B cell (primary cell): ENCODE measurements at regions not wholly inside any gene's neighbourhood (a gene's known extent, or its start where the extent isn't known, plus 50 kb on each side); places are given as distances from the start of the nearest gene placed in this dataset.

Experiments
- ATAC-seq: fragments of 200-7000 bp; cut with Tn5 transposase; one replicate; pipeline ENCODE4 v1.10.0; 2021; ENCODE audit warnings: low read depth, mild to moderate bottlenecking, moderate number of reproducible peaks, moderate library complexity
- CTCF ChIA-PET: fragments of 350-600 bp; sonication (Branson Sonifier 250); formaldehyde crosslinking; loops from one replicate; lab custom pipeline; 2021; ENCODE audit warnings: antibody characterized with exemption, inconsistent platforms; lab: Charles Lee
- POLR2A ChIA-PET: fragments of 350-600 bp; sonication (Branson Sonifier 250); formaldehyde crosslinking; loops from one replicate; lab custom pipeline; 2021; ENCODE audit warnings: antibody characterized with exemption; lab: Charles Lee
- DNase-seq: peaks from one replicate; pipeline ENCODE4 v3.0.0; 2013
- H2AFZ ChIP-seq: 2 replicates; pipeline ENCODE4 v1.6.1; 2012; ENCODE audit warnings: mild to moderate bottlenecking, low read depth, low read length; ENCODE audit not compliant: insufficient read depth, poor library complexity, severe bottlenecking
- H3K27ac ChIP-seq, 2 donors: 1 replicate in 1 of 2; 2 replicates in 1 of 2; pipeline ENCODE4 v1.5.1; 2012 to 2013; ENCODE audit warnings: low read length in 2 of 2, mild to moderate bottlenecking in 2 of 2, moderate library complexity in 1 of 2
- H3K27me3 ChIP-seq, 4 experiments: fragments of 200-600 bp in 1 of 4; sonication (generic) in 1 of 4; replicated peaks in 1 of 4; 1 replicate in 2 of 4; 2 replicates in 2 of 4; pipeline versions ENCODE4 v1.6.1 to v1.7.0; 2013 to 2016; ENCODE audit warnings: low read length in 3 of 4, mild to moderate bottlenecking in 2 of 4, mixed read lengths in 1 of 4, moderate library complexity in 1 of 4; ENCODE audit not compliant: insufficient read depth in 4 of 4, control insufficient read depth in 3 of 4; ENCODE audit errors: control extremely low read depth in 1 of 4
- H3K36me3 ChIP-seq, 2 experiments: replicated peaks in 1 of 2; 1 replicate in 1 of 2; 2 replicates in 1 of 2; pipeline versions ENCODE4 v1.6.1 to v1.7.1; 2013; ENCODE audit warnings: low read length in 1 of 2; ENCODE audit not compliant: insufficient read depth in 2 of 2, control insufficient read depth in 1 of 2; ENCODE audit errors: control extremely low read depth in 1 of 2, extremely low read depth in 1 of 2
- H3K4me1 ChIP-seq, 2 donors: fragments of 200-600 bp in 1 of 2; sonication (generic) in 1 of 2; 1 replicate in 1 of 2; 2 replicates in 1 of 2; pipeline versions ENCODE4 v1.5.1 to v1.6.1; 2013 to 2017; ENCODE audit warnings: low read length in 2 of 2; ENCODE audit not compliant: control insufficient read depth in 2 of 2, insufficient read depth in 2 of 2
- H3K4me2 ChIP-seq: replicated peaks from 2 replicates; pipeline ENCODE3; 2012; ENCODE audit warnings: mild to moderate bottlenecking, low read depth, low read length; ENCODE audit not compliant: poor library complexity, severe bottlenecking
- H3K4me3 ChIP-seq, 5 experiments: fragments of 200-600 bp in 1 of 5; sonication (generic) in 1 of 5; 1 replicate in 3 of 5; 2 replicates in 2 of 5; pipeline versions ENCODE4 v1.5.1 to v1.7.0; 2011 to 2016; ENCODE audit warnings: low read length in 4 of 5, mild to moderate bottlenecking in 4 of 5, low read depth in 2 of 5, control low read depth in 1 of 5, moderate library complexity in 1 of 5; ENCODE audit not compliant: insufficient read depth in 1 of 5; ENCODE audit errors: control extremely low read depth in 1 of 5, extremely low read depth in 1 of 5
- H3K79me2 ChIP-seq: fragments of 200-600 bp; sonication (generic); one replicate; pipeline ENCODE4 v1.6.0; 2016; ENCODE audit warnings: low read length; ENCODE audit not compliant: control insufficient read depth, insufficient read depth
- H3K9ac ChIP-seq: fragments of 200-600 bp; sonication (generic); 2 replicates; pipeline ENCODE4 v1.6.1; 2017; ENCODE audit warnings: mild to moderate bottlenecking, low read length, moderate library complexity
- H3K9me3 ChIP-seq, 3 donors: one replicate each; pipeline versions ENCODE4 v1.6.1 to v1.7.1; 2013; ENCODE audit warnings: low read length in 2 of 3; ENCODE audit not compliant: control insufficient read depth in 2 of 3, insufficient read depth in 1 of 3; ENCODE audit errors: control extremely low read depth in 1 of 3
- H4K20me1 ChIP-seq: 2 replicates; pipeline ENCODE4 v1.6.0; 2012; ENCODE audit warnings: mild to moderate bottlenecking, low read length; ENCODE audit not compliant: insufficient read depth, control insufficient read depth, poor library complexity, severe bottlenecking
- H3K27ac Mint-ChIP-seq: one replicate; pipeline ENCODE4 v1.8.0; 2021; ENCODE audit warnings: mixed read lengths
- H3K27me3 Mint-ChIP-seq: one replicate; pipeline ENCODE4 v1.8.0; 2021; ENCODE audit warnings: mixed read lengths
- H3K4me1 Mint-ChIP-seq: one replicate; pipeline ENCODE4 v1.8.0; 2021; ENCODE audit warnings: mixed read lengths
- H3K4me3 Mint-ChIP-seq: one replicate; pipeline ENCODE4 v1.8.0; 2021; ENCODE audit warnings: mixed read lengths
- H3K9me3 Mint-ChIP-seq: one replicate; pipeline ENCODE4 v1.8.0; 2022; ENCODE audit warnings: mixed read lengths; ENCODE audit not compliant: insufficient read depth
- CTCF ChIP-seq: fragments of 200-600 bp; IDR thresholded peaks from one replicate; pipeline ENCODE4 v1.8.0; 2022; ENCODE audit warnings: antibody characterized with exemption, mild to moderate bottlenecking
- EZH2 ChIP-seq: IDR thresholded peaks from 2 replicates; pipeline ENCODE4 v1.6.1; 2012; ENCODE audit warnings: borderline replicate concordance, low read depth, mild to moderate bottlenecking, moderate library complexity, low read length; ENCODE audit not compliant: insufficient read depth, poor library complexity, severe bottlenecking
- WGBS: methylation state at CpG from one replicate; pipeline ENCODE4 v1.1.5; 2013; ENCODE audit warnings: missing lambda C conversion rate; ENCODE audit not compliant: insufficient coverage; 5-methylcytosine and 5-hydroxymethylcytosine counted together
- intact Hi-C: fragments of 100-400 bp; cut with micrococcal nuclease; formaldehyde crosslinking; loops from one replicate; pipeline ENCODE4 v1.10.0; 2022

- TF ChIP-seq CTCF = no peak
- TF ChIP-seq EZH2 = no peak
These were observed 512.3 kb upstream of the MDFIC2 start for GRCh38 chr3:70824773-70825172.

GRCh38 chr3:70824078-70824477 lies 511.6 kb upstream of the MDFIC2 start:
- TF ChIP-seq EZH2 = no peak
- TF ChIP-seq CTCF = no peak
- Mint-ChIP-seq H3K4me3 (no peak overlapping the region), H3K27ac (no peak overlapping the region), H3K27me3 (no peaks in the 10 kb centered on the region), H3K4me1 (no peaks in the 10 kb centered on the region), H3K9me3 (no peaks in the 10 kb centered on the region)
- POLR2A ChIA-PET = no interaction called here
- H3K4me1 ChIP-seq = no peaks in the 10 kb centered on the region
- no CpG with 5 or more reads among the region's 2 CpGs for WGBS
- intact Hi-C loops = no loop called here
- DNase-seq (no peak), ATAC-seq (no peak)
- no peaks in the 10 kb centered on the region for H4K20me1 ChIP-seq
- H3K9me3 ChIP-seq = no peaks in the 10 kb centered on the region
- H3K36me3 ChIP-seq = no peaks in the 10 kb centered on the region
- no peak overlapping the region for H3K4me3 ChIP-seq
- no peaks in the 10 kb centered on the region for H3K79me2 ChIP-seq
- no peak overlapping the region for H2AFZ ChIP-seq
- CTCF ChIA-PET = no interaction called here
- no peak overlapping the region for H3K4me2 ChIP-seq
- H3K9ac ChIP-seq = no peak overlapping the region
- H3K27me3 ChIP-seq = no peaks in the 10 kb centered on the region
- no peak overlapping the region for H3K27ac ChIP-seq

More at GRCh38 chr3:70824773-70825172, 512.3 kb upstream of the MDFIC2 start:
- intact Hi-C loops = no loop called here
- no peaks in the 10 kb centered on the region for H3K27me3 Mint-ChIP-seq
- POLR2A ChIA-PET = no interaction called here
- no peak overlapping the region for H3K4me3 Mint-ChIP-seq
- Histone ChIP-seq H3K4me1 (no peaks in the 10 kb centered on the region), H3K36me3 (no peaks in the 10 kb centered on the region), H2AFZ (no peak overlapping the region), H3K27me3 (no peaks in the 10 kb centered on the region), H3K4me3 (no peak overlapping the region), H3K79me2 (no peaks in the 10 kb centered on the region), H3K9ac (no peak overlapping the region), H3K9me3 (no peaks in the 10 kb centered on the region), H3K4me2 (no peak overlapping the region), H4K20me1 (no peaks in the 10 kb centered on the region), H3K27ac (no peak overlapping the region)
- no CpG with 5 or more reads among the region's 1 CpG for WGBS
- CTCF ChIA-PET = no interaction called here
- DNase-seq (no peak), ATAC-seq (no peak)
- no peak overlapping the region for H3K27ac Mint-ChIP-seq
- no peaks in the 10 kb centered on the region for H3K9me3 Mint-ChIP-seq
- H3K4me1 Mint-ChIP-seq = no peaks in the 10 kb centered on the region
